Activated CD4-positive, alpha-beta T cell treated with anti-CD3 and anti-CD28 coated beads, Interleukin-2, amount 50 U/mL, for 4 hours (primary cell): ENCODE measurements at regions not wholly inside any gene's neighbourhood (a gene's known extent, or its start where the extent isn't known, plus 50 kb on each side); places are given as distances from the start of the nearest gene placed in this dataset.

Source experiments
- DNase-seq, 2 experiments: peaks; one replicate each; pipeline ENCODE4 v3.0.0-alpha.2; 2020

DNA sequence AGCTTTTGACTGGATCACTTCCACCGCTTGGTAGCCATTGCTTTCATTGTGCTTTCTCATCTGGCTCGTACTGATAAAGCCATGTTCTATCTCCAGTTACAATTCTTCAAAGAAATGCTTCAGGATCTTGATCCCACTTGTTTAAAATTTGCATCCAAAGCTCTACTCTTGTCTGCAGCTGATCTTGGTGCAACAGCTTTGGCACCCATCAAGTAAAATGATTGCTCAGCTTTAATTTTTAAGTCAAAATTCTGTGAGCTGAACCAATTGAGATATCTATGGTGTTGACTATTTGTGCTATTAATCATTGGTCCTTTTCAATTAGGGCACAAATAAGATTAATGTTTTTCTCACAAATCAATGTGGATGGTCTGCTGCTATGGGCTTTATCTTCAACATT is 54.8 kb upstream of the DUSP10 start:
- no peak for DNase-seq

DNA sequence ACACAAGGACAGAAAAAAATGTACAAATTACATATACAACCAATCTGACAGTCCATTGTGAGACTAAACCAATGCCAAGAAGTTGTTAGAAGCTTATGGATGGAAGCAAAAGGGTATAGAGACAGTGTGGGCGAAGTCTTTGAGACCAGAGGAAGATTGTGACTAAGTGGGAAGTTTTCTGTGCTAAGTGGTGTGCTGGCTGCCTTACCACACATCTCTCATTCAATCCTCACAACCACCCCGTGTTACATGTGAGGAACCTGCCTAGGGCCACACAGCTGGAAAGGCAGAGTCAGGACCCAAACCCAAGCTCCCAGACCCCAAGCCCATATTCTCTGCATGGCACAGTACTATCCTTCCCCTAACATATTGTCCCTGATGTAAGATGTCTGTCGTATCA is 53.5 kb upstream of the DUSP10 start:
- no peak for DNase-seq

GRCh38 chr1:221794935-221795334 is 53.0 kb upstream of the DUSP10 start:
- no peak for DNase-seq

GRCh38 chr1:221794079-221794670 is 52.3 kb upstream of the DUSP10 start:
- no peak for DNase-seq

DNA sequence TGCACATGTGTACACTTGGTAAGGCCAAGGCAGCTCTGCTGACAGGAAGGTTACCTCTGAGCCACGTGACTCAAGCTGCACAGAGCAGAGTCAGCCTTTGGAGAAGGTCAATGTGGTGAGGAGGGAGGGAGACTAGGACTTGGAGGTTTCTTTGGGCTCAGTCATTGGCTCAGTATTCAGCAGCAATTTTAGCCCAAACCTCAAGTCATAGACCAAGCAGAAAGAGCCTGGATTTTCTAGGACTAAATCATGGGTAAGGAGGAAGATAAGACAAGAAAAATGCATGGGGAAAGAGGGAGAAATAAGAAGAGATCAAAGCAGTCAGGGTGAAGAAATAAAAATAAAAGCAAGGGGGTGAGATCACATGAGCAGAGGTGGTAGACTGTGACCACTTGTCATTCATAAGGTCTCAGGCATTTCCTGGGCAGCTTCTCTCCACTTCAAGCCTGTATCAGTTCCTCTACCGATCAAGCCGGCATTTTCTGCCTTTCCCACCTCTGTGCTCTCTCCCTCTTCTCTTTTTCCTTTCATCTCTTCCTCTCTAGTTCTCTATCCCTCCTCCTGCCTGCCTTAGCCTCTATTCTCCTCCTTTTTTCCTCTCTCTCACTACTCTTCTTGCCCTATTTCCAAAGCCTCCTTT is 51.7 kb upstream of the DUSP10 start:
- no peak for DNase-seq

DNA sequence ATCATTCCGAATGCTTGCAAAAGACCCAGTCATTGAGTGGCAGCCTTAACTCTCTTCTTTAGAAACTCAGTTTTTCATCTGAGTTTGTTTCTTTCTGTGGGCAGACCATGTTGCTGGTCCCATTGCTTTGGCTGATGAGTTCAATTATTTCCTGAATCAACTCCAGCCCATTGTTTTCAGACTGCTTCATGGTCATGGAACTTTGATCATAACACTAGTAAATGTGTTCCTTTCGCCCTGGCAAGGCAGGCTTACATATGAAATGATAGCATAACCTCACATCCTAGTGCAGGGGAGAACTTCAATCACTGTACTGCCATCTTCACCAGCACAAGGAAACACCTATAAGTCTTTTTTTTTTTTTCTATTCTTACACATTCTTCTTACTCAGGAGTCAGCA is 50.0 kb upstream of the DUSP10 start:
- DNase-seq: no peak
